ENCODE measurements at regions not wholly inside any gene's neighbourhood (a gene's known extent, or its start where the extent isn't known, plus 50 kb on each side); places are given as distances from the start of the nearest gene placed in this dataset.

GRCh38 chr10:108690530-108690929 is 1232.8 kb downstream of the XPNPEP1 start:
- Mint-ChIP-seq H3K9me3 (peaks cover 2% of the 10 kb centered on the region), H3K27me3 (no peaks in the 10 kb centered on the region), H3K27ac (no peak overlapping the region), H3K36me3 (peaks cover 2% of the 10 kb centered on the region), H3K4me3 (no peak overlapping the region), H3K4me1 (no peaks in the 10 kb centered on the region)
- no peak for DNase-seq

GRCh38 chr10:108689891-108690290 is 1233.4 kb downstream of the XPNPEP1 start:
- Mint-ChIP-seq H3K4me3 (no peak overlapping the region), H3K36me3 (no peaks in the 10 kb centered on the region), H3K27me3 (no peaks in the 10 kb centered on the region), H3K4me1 (no peaks in the 10 kb centered on the region), H3K9me3 (peaks cover 2% of the 10 kb centered on the region), H3K27ac (no peak overlapping the region)
- DNase-seq, result no peak

GRCh38 chr10:108688314-108688713 is 1235.0 kb downstream of the XPNPEP1 start:
- no peaks in the 10 kb centered on the region for H3K4me1 Mint-ChIP-seq
- peaks cover 2% of the 10 kb centered on the region for H3K9me3 Mint-ChIP-seq
- H3K36me3 Mint-ChIP-seq, result no peaks in the 10 kb centered on the region
- H3K27ac Mint-ChIP-seq, result no peak overlapping the region
- H3K4me3 Mint-ChIP-seq, result no peak overlapping the region
- no peak for DNase-seq
- no peaks in the 10 kb centered on the region for H3K27me3 Mint-ChIP-seq

GRCh38 chr10:108685863-108686531 is 1237.3 kb downstream of the XPNPEP1 start:
- Mint-ChIP-seq H3K36me3 (no peaks in the 10 kb centered on the region), H3K4me3 (no peak overlapping the region), H3K4me1 (no peaks in the 10 kb centered on the region), H3K9me3 (peaks cover 2% of the 10 kb centered on the region), H3K27ac (no peak overlapping the region), H3K27me3 (no peaks in the 10 kb centered on the region)
- no peak for DNase-seq

- Mint-ChIP-seq H3K4me1 (no peaks in the 10 kb centered on the region), H3K36me3 (no peaks in the 10 kb centered on the region), H3K27me3 (no peaks in the 10 kb centered on the region), H3K9me3 (peaks cover 2% of the 10 kb centered on the region), H3K4me3 (no peak overlapping the region), H3K27ac (no peak overlapping the region)
- no peak for DNase-seq
Observed at GRCh38 chr10:108684431-108684830, 1238.9 kb downstream of the XPNPEP1 start.

- no peaks in the 10 kb centered on the region for H3K4me1 Mint-ChIP-seq
- no peak overlapping the region for H3K4me3 Mint-ChIP-seq
- peaks cover 1% of the 10 kb centered on the region for H3K9me3 Mint-ChIP-seq
- no peak overlapping the region for H3K27ac Mint-ChIP-seq
- DNase-seq, result no peak
- no peaks in the 10 kb centered on the region for H3K27me3 Mint-ChIP-seq
- no peaks in the 10 kb centered on the region for H3K36me3 Mint-ChIP-seq
Observed at GRCh38 chr10:108673741-108674140, 1249.6 kb downstream of the XPNPEP1 start.

- DNase-seq, result no peak
- Mint-ChIP-seq H3K27ac (no peak overlapping the region), H3K9me3 (no peaks in the 10 kb centered on the region), H3K4me3 (no peak overlapping the region), H3K27me3 (no peaks in the 10 kb centered on the region), H3K36me3 (no peaks in the 10 kb centered on the region), H3K4me1 (no peaks in the 10 kb centered on the region)
Observed at GRCh38 chr10:108663587-108663986, 1259.7 kb downstream of the XPNPEP1 start.

- DNase-seq, result no peak
- H3K9me3 Mint-ChIP-seq, result no peaks in the 10 kb centered on the region
- no peak overlapping the region for H3K27ac Mint-ChIP-seq
- H3K4me1 Mint-ChIP-seq, result no peaks in the 10 kb centered on the region
- H3K36me3 Mint-ChIP-seq, result no peaks in the 10 kb centered on the region
- H3K27me3 Mint-ChIP-seq, result no peaks in the 10 kb centered on the region
- no peak overlapping the region for H3K4me3 Mint-ChIP-seq
Observed at GRCh38 chr10:108662975-108663374, 1260.3 kb downstream of the XPNPEP1 start.

GRCh38 chr10:108655057-108655456 is 1268.3 kb downstream of the XPNPEP1 start:
- no peaks in the 10 kb centered on the region for H3K36me3 Mint-ChIP-seq
- no peak for DNase-seq
- H3K27ac Mint-ChIP-seq, result no peak overlapping the region
- H3K9me3 Mint-ChIP-seq, result peaks cover 2% of the 10 kb centered on the region
- H3K4me1 Mint-ChIP-seq, result no peaks in the 10 kb centered on the region
- H3K27me3 Mint-ChIP-seq, result no peaks in the 10 kb centered on the region
- H3K4me3 Mint-ChIP-seq, result no peak overlapping the region

GRCh38 chr10:108653531-108653930 is 1269.8 kb downstream of the XPNPEP1 start:
- H3K27ac Mint-ChIP-seq, result no peak overlapping the region
- no peak overlapping the region for H3K4me3 Mint-ChIP-seq
- no peaks in the 10 kb centered on the region for H3K36me3 Mint-ChIP-seq
- no peak for DNase-seq
- no peaks in the 10 kb centered on the region for H3K4me1 Mint-ChIP-seq
- H3K27me3 Mint-ChIP-seq, result no peaks in the 10 kb centered on the region
- peaks cover 2% of the 10 kb centered on the region for H3K9me3 Mint-ChIP-seq

GRCh38 chr10:108639010-108639409 is 1284.3 kb downstream of the XPNPEP1 start:
- Mint-ChIP-seq H3K4me1 (no peaks in the 10 kb centered on the region), H3K27ac (no peak overlapping the region), H3K4me3 (no peak overlapping the region), H3K36me3 (no peaks in the 10 kb centered on the region), H3K9me3 (peaks cover 10% of the 10 kb centered on the region), H3K27me3 (no peaks in the 10 kb centered on the region)
- no peak for DNase-seq

GRCh38 chr10:108638225-108638624 is 1285.1 kb downstream of the XPNPEP1 start:
- Mint-ChIP-seq H3K27me3 (no peaks in the 10 kb centered on the region), H3K4me3 (no peak overlapping the region), H3K27ac (no peak overlapping the region), H3K36me3 (no peaks in the 10 kb centered on the region), H3K4me1 (no peaks in the 10 kb centered on the region), H3K9me3 (peaks cover 10% of the 10 kb centered on the region)
- no peak for DNase-seq

- Mint-ChIP-seq H3K4me3 (no peak overlapping the region), H3K27me3 (no peaks in the 10 kb centered on the region), H3K36me3 (no peaks in the 10 kb centered on the region), H3K9me3 (peaks cover 7% of the 10 kb centered on the region), H3K4me1 (no peaks in the 10 kb centered on the region), H3K27ac (no peak overlapping the region)
- DNase-seq, result no peak
Observed at GRCh38 chr10:108633046-108633445, 1290.3 kb downstream of the XPNPEP1 start.

- peaks cover 3% of the 10 kb centered on the region for H3K9me3 Mint-ChIP-seq
- H3K4me1 Mint-ChIP-seq, result no peaks in the 10 kb centered on the region
- H3K27me3 Mint-ChIP-seq, result no peaks in the 10 kb centered on the region
- no peak overlapping the region for H3K4me3 Mint-ChIP-seq
- H3K27ac Mint-ChIP-seq, result no peak overlapping the region
- H3K36me3 Mint-ChIP-seq, result no peaks in the 10 kb centered on the region
- DNase-seq, result no peak
Observed at GRCh38 chr10:108632144-108632543, 1291.2 kb downstream of the XPNPEP1 start.

GRCh38 chr10:108631332-108631731 is 1292.0 kb downstream of the XPNPEP1 start:
- no peaks in the 10 kb centered on the region for H3K36me3 Mint-ChIP-seq
- H3K27me3 Mint-ChIP-seq, result no peaks in the 10 kb centered on the region
- H3K4me3 Mint-ChIP-seq, result no peak overlapping the region
- DNase-seq, result no peak
- no peaks in the 10 kb centered on the region for H3K4me1 Mint-ChIP-seq
- H3K27ac Mint-ChIP-seq, result no peak overlapping the region
- H3K9me3 Mint-ChIP-seq, result peaks cover 3% of the 10 kb centered on the region

- H3K4me1 Mint-ChIP-seq, result no peaks in the 10 kb centered on the region
- H3K9me3 Mint-ChIP-seq, result peaks cover 1% of the 10 kb centered on the region
- H3K4me3 Mint-ChIP-seq, result no peak overlapping the region
- DNase-seq, result no peak
- no peaks in the 10 kb centered on the region for H3K27me3 Mint-ChIP-seq
- no peaks in the 10 kb centered on the region for H3K36me3 Mint-ChIP-seq
- no peak overlapping the region for H3K27ac Mint-ChIP-seq
Observed at GRCh38 chr10:108629834-108630233, 1293.5 kb downstream of the XPNPEP1 start.

Data from activated naive CD8-positive, alpha-beta T cell treated with anti-CD3 and anti-CD28 coated beads for 36 hours (primary cell).